Breast epithelium (tissue), 4 donors: ENCODE measurements at regions not wholly inside any gene's neighbourhood (a gene's known extent, or its start where the extent isn't known, plus 50 kb on each side); places are given as distances from the start of the nearest gene placed in this dataset.

Experiments used
- DNase-seq, 2 donors: peaks; one replicate each; pipeline ENCODE4 v3.0.0-alpha.2; 2019; ENCODE audit warnings: low spot score in 2 of 2
- H3K27ac ChIP-seq, 2 donors: fragments of 200-600 bp; sonication (generic) in 1 of 2; one replicate each; pipeline ENCODE4 v1.5.1; 2016 to 2019; ENCODE audit warnings: mild to moderate bottlenecking in 1 of 2
- H3K27me3 ChIP-seq, 2 donors: fragments of 200-600 bp; sonication (generic) in 1 of 2; one replicate each; pipeline versions ENCODE4 v1.5.1 to v1.6.0; 2017 to 2019; ENCODE audit warnings: control low read depth in 1 of 2, mild to moderate bottlenecking in 1 of 2
- H3K36me3 ChIP-seq: fragments of 200-600 bp; one replicate; pipeline ENCODE4 v1.5.1; 2019
- H3K4me1 ChIP-seq, 2 donors: fragments of 200-600 bp; sonication (generic); one replicate each; pipeline ENCODE4 v1.5.1; 2016 to 2019; ENCODE audit warnings: control low read depth in 1 of 2
- H3K4me3 ChIP-seq, 3 donors: fragments of 200-600 bp; sonication (generic); 1 replicate in 2 of 3; 2 replicates in 1 of 3; pipeline ENCODE4 v1.5.1; 2016 to 2019; ENCODE audit warnings: mild to moderate bottlenecking in 3 of 3, moderate library complexity in 2 of 3
- H3K9me3 ChIP-seq, 2 donors: fragments of 200-600 bp; sonication (generic) in 1 of 2; one replicate each; pipeline ENCODE4 v1.5.1; 2016 to 2019; ENCODE audit warnings: control low read depth in 1 of 2
- POLR2A ChIP-seq: fragments of 450-650 bp; IDR thresholded peaks from one replicate; pipeline ENCODE4 v1.6.1; 2016; ENCODE audit warnings: antibody characterized with exemption, mild to moderate bottlenecking, moderate library complexity
- POLR2AphosphoS5 ChIP-seq, 3 donors: sonication (generic); formaldehyde crosslinking; IDR thresholded peaks; one replicate each; pipeline ENCODE4 v1.6.1; 2017; ENCODE audit warnings: antibody characterized with exemption in 3 of 3
- intact Hi-C: fragments of 100-400 bp; cut with DNase I; formaldehyde crosslinking; loops from one replicate; pipeline ENCODE4 v1.15.1; 2023; ENCODE audit warnings: low total_unique reads
- TF ChIP-seq, protein P1 (sequence below), 3 donors: fragments of 450-650 bp; IDR thresholded peaks; one replicate each; pipeline ENCODE4 v1.5.1; 2016 to 2017; ENCODE audit warnings: antibody characterized with exemption in 3 of 3, mild to moderate bottlenecking in 3 of 3, moderate library complexity in 3 of 3

DNA sequence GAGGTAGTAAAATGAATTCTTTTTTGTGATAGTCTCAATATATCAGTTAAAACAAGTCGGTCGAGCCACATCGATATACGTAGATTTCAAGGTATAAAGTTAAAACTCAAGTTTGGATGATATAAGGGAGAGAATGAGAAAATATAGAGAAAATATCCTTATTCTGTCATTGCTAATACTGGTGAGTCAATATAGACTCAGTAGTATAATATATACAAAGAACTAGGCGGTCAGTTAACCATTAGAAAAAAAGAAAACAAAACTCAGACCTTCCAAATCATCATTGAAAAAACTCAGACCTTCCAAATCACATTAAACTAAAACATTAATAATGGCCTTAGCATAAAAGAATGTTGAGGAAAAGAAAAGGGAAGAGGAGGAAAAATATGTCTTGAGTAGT, 817.1 kb upstream of the IGFBP3 start:
- H3K4me3 ChIP-seq = no peak overlapping the region
- no peaks in the 10 kb centered on the region for H3K27me3 ChIP-seq
- H3K4me1 ChIP-seq = no peaks in the 10 kb centered on the region
- no peak for TF ChIP-seq POLR2AphosphoS5 (IDR thresholded peaks at IDR 0.05)
- TF ChIP-seq, protein P1, sequence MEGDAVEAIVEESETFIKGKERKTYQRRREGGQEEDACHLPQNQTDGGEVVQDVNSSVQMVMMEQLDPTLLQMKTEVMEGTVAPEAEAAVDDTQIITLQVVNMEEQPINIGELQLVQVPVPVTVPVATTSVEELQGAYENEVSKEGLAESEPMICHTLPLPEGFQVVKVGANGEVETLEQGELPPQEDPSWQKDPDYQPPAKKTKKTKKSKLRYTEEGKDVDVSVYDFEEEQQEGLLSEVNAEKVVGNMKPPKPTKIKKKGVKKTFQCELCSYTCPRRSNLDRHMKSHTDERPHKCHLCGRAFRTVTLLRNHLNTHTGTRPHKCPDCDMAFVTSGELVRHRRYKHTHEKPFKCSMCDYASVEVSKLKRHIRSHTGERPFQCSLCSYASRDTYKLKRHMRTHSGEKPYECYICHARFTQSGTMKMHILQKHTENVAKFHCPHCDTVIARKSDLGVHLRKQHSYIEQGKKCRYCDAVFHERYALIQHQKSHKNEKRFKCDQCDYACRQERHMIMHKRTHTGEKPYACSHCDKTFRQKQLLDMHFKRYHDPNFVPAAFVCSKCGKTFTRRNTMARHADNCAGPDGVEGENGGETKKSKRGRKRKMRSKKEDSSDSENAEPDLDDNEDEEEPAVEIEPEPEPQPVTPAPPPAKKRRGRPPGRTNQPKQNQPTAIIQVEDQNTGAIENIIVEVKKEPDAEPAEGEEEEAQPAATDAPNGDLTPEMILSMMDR (IDR thresholded peaks at IDR 0.05) = no peak
- no peak for TF ChIP-seq POLR2A
- DNase-seq = no peak
- no peaks in the 10 kb centered on the region for H3K9me3 ChIP-seq
- intact Hi-C loops = no loop called here
- H3K36me3 ChIP-seq = no peaks in the 10 kb centered on the region
- H3K27ac ChIP-seq = no peak overlapping the region

DNA sequence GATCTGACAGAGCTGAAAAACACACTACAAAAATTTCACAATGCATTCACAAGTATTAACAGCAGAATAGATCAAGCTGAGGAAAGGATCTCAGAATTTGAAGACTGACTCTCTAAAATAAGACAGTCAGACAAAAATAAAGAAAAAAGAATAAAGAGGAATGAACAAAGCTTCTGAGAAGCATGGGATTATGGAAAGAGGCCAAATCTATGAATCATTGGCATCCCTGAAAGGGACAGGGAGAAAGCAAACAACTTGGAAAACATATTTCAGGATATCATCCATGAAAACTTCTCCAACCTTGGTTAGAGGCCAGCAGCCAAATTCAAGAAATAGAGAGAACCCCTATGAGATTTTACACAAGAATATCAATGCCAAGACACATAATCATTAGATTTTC, 804.8 kb upstream of the IGFBP3 start:
- Histone ChIP-seq H3K9me3 (no peaks in the 10 kb centered on the region), H3K27ac (no peak overlapping the region), H3K36me3 (no peaks in the 10 kb centered on the region), H3K4me1 (no peaks in the 10 kb centered on the region), H3K27me3 (no peaks in the 10 kb centered on the region), H3K4me3 (no peak overlapping the region)
- TF ChIP-seq POLR2A = no peak
- TF ChIP-seq POLR2AphosphoS5 (IDR thresholded peaks at IDR 0.05) = no peak
- TF ChIP-seq, protein P1 (IDR thresholded peaks at IDR 0.05) = no peak
- intact Hi-C loops = no loop called here
- no peak for DNase-seq

DNA sequence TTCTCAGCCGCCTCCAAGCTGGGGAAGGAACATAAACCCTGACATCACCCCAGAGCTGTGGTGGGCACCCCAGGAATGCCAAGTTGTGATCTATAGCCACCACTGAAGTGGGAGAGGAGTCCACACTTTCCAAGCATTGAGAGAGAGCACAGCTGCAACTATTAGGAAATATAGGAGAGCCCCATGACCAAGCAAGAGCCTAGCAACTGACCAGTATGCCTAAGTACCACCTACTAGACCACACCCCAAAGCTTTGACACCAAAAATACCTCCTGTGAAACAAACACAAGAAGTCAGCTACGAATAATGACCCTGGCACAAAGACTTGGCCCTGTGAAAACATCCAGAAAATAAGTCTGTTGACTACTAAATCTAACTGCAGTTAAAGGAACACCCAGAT, 804.1 kb upstream of the IGFBP3 start:
- Histone ChIP-seq H3K4me1 (no peaks in the 10 kb centered on the region), H3K36me3 (no peaks in the 10 kb centered on the region), H3K27ac (no peak overlapping the region), H3K4me3 (no peak overlapping the region), H3K27me3 (no peaks in the 10 kb centered on the region), H3K9me3 (no peaks in the 10 kb centered on the region)
- TF ChIP-seq POLR2AphosphoS5 (IDR thresholded peaks at IDR 0.05) (no peak), POLR2A (no peak)
- TF ChIP-seq, protein P1 (IDR thresholded peaks at IDR 0.05) = no peak
- DNase-seq = no peak
- intact Hi-C loops = no loop called here

DNA sequence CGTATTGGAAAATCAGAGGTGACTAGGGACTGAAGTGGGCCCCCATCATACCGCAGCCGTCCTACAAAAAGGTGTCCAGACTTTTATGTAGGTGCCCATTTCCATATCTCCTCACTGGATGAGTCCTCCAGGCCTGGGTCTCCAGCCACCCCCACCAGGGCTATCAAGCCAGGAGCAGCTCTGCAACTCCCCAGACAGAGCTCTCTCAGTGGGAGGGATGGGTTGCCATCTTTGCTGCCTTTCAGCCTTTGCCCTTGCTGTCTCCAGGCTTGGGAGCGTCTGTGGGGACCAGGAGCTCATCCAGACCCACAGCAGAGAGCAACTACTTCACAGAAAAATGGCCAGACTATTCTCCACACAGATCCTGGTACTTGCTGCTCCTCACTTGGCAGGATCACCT, 802.7 kb upstream of the IGFBP3 start:
- Histone ChIP-seq H3K4me1 (no peaks in the 10 kb centered on the region), H3K27me3 (no peaks in the 10 kb centered on the region), H3K9me3 (no peaks in the 10 kb centered on the region), H3K27ac (no peak overlapping the region), H3K36me3 (no peaks in the 10 kb centered on the region), H3K4me3 (no peak overlapping the region)
- intact Hi-C loops = loop anchor here (5.0 kb wide), 1 partner anchor 989 kb away; no protein-coding TSS in a partner anchor
- TF ChIP-seq POLR2AphosphoS5 (IDR thresholded peaks at IDR 0.05) = no peak
- TF ChIP-seq, protein P1 (IDR thresholded peaks at IDR 0.05) = no peak
- no peak for TF ChIP-seq POLR2A
- no peak for DNase-seq

DNA sequence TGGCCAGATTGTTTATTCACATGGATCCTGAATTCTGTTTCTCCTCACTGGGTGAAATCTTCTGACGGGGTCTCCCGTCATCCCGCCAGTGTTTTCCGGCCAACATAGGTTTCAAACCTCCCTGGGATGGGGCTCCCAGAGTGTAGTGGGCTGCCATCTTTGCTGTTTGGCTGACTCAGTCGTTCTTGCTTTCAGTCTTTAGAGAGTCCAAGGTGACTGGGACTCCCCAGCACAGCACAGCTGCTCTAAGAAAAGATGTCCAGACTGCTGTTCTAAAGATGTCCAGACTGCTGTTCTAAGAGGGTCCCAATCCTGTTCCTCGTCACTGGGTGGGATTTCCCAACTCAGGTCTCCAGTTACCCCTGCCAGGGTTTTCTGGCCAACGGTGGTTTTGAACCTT, 801.9 kb upstream of the IGFBP3 start:
- no peak for TF ChIP-seq POLR2AphosphoS5 (IDR thresholded peaks at IDR 0.05)
- TF ChIP-seq, protein P1 (IDR thresholded peaks at IDR 0.05) = no peak
- no peak for TF ChIP-seq POLR2A
- H3K4me1 ChIP-seq = no peaks in the 10 kb centered on the region
- no peaks in the 10 kb centered on the region for H3K27me3 ChIP-seq
- no peaks in the 10 kb centered on the region for H3K9me3 ChIP-seq
- H3K36me3 ChIP-seq = no peaks in the 10 kb centered on the region
- no peak overlapping the region for H3K27ac ChIP-seq
- DNase-seq = no peak
- intact Hi-C loops = loop anchor here (5.0 kb wide), 1 partner anchor 989 kb away; no protein-coding TSS in a partner anchor
- H3K4me3 ChIP-seq = no peak overlapping the region
